K562 (cell line): ENCODE measurements at regions not wholly inside any gene's neighbourhood (a gene's known extent, or its start where the extent isn't known, plus 50 kb on each side); places are given as distances from the start of the nearest gene placed in this dataset.

Experiments
- ATAC-seq: fragments of 200-7000 bp; cut with Tn5 transposase; 3 replicates; pipeline ENCODE4 v1.9.1; 2020; ENCODE audit warnings: moderate library complexity
- BruUV-seq: library from RNA; stranded (reverse); fragments of 400-500 nt; replicated peaks from 2 replicates; lab custom pipeline; 2021; lab: Mats Ljungman, UMichigan
- CTCF ChIA-PET: fragments of 300-600 bp; formaldehyde crosslinking; extraction: SDS; loops from one replicate; lab custom pipeline; 2021; ENCODE audit warnings: low intra/inter-chr PET ratio; lab: Yijun Ruan, JAX
- POLR2A ChIA-PET: fragments of 300-600, 350-650 bp; sonication (Branson Sonifier 250); formaldehyde crosslinking; extraction: SDS; loops from one replicate; lab custom pipeline; 2021; ENCODE audit warnings: antibody characterized with exemption, inconsistent platforms; lab: Yijun Ruan, JAX
- DNase-seq, 4 experiments: peaks; one replicate each; pipeline versions ENCODE4 v3.0.0 to v3.0.0-alpha.2; 2011 to 2018; ENCODE audit warnings: low spot score in 3 of 4, mixed read lengths in 3 of 4; ENCODE audit errors: extremely low read depth in 1 of 4
- FAIRE-seq: peaks from 2 replicates; lab custom pipeline; 2011; peaks lifted over from hg19 to GRCh38; lab: Jason Lieb, UNC
- H2AFZ ChIP-seq: 2 replicates; pipeline ENCODE4 v1.6.0; 2011; ENCODE audit warnings: low read depth, low read length, control low read depth, inconsistent platforms
- H3K27ac ChIP-seq: fragments of 200-600 bp; 3 replicates; pipeline ENCODE4 v1.8.0; 2011; ENCODE audit warnings: low read depth, mild to moderate bottlenecking, control low read depth, inconsistent platforms, low read length, moderate library complexity, mixed read lengths; ENCODE audit errors: extremely low read depth
- H3K27me3 ChIP-seq, 2 experiments: fragments of 300-600 bp in 1 of 2; 2 replicates in 1 of 2; 3 replicates in 1 of 2; pipeline versions ENCODE4 v1.6.0 to v1.8.0; 2011; ENCODE audit warnings: inconsistent platforms in 2 of 2, low read length in 2 of 2, mild to moderate bottlenecking in 1 of 2, mixed read lengths in 1 of 2, moderate library complexity in 1 of 2; ENCODE audit not compliant: control insufficient read depth in 2 of 2, insufficient read depth in 2 of 2
- H3K36me3 ChIP-seq: fragments of 300-600 bp; 3 replicates; pipeline ENCODE4 v1.8.0; 2011; ENCODE audit warnings: mild to moderate bottlenecking, low read length, inconsistent platforms; ENCODE audit not compliant: control insufficient read depth, insufficient read depth
- H3K4me1 ChIP-seq, 2 experiments: fragments of 200-600 bp in 1 of 2; replicated peaks in 1 of 2; 2 replicates in 1 of 2; 3 replicates in 1 of 2; pipeline versions ENCODE4 v1.5.1 to v1.8.0; 2011; ENCODE audit warnings: inconsistent platforms in 2 of 2, low read length in 2 of 2, mild to moderate bottlenecking in 1 of 2, mixed read lengths in 1 of 2, moderate library complexity in 1 of 2; ENCODE audit not compliant: control insufficient read depth in 2 of 2, insufficient read depth in 2 of 2
- H3K4me2 ChIP-seq: 2 replicates; pipeline ENCODE4 v1.6.1; 2011; ENCODE audit warnings: low read length, control low read depth, inconsistent platforms, mixed read lengths; ENCODE audit not compliant: insufficient read depth
- H3K4me3 ChIP-seq: fragments of 200-600 bp; sonication (generic), shearing (Covaris generic); 2 replicates; pipeline ENCODE4 v1.5.1; 2016; ENCODE audit warnings: control low read depth, inconsistent platforms
- H3K79me2 ChIP-seq: fragments of 200-600 bp; 3 replicates; pipeline ENCODE4 v1.8.0; 2011; ENCODE audit warnings: low read length, inconsistent platforms; ENCODE audit not compliant: control insufficient read depth, insufficient read depth
- H3K9ac ChIP-seq, 2 experiments: 2 replicates each; pipeline versions ENCODE4 v1.6.0 to v1.6.1; 2011; ENCODE audit warnings: low read depth in 2 of 2, low read length in 2 of 2, control low read depth in 1 of 2, inconsistent platforms in 1 of 2, mild to moderate bottlenecking in 1 of 2, mixed read lengths in 1 of 2; ENCODE audit not compliant: insufficient read depth in 1 of 2
- H3K9me1 ChIP-seq: one replicate; pipeline ENCODE4 v1.6.0; 2011; ENCODE audit warnings: inconsistent platforms, mild to moderate bottlenecking, low read length, moderate library complexity; ENCODE audit not compliant: control insufficient read depth, insufficient read depth
- H3K9me3 ChIP-seq: replicated peaks from 2 replicates; pipeline ENCODE4 v1.5.1; 2011; ENCODE audit warnings: low read depth, low read length, inconsistent platforms; ENCODE audit not compliant: control insufficient read depth, insufficient read depth
- H4K20me1 ChIP-seq: replicated peaks from 2 replicates; pipeline ENCODE4 v1.6.1; 2011; ENCODE audit warnings: low read length, inconsistent platforms, mixed read lengths; ENCODE audit not compliant: control insufficient read depth, insufficient read depth
- BDP1 ChIP-seq: IDR thresholded peaks from 3 replicates; pipeline ENCODE4 v1.6.1; 2011; ENCODE audit not compliant: insufficient read length, insufficient read depth
- CBFA2T2 ChIP-seq: fragments of 450-650 bp; conservative IDR thresholded peaks from 2 replicates; pipeline ENCODE4 v1.6.1; 2017; ENCODE audit warnings: mild to moderate bottlenecking
- HDAC1 ChIP-seq, 2 experiments: fragments of 450-650 bp; IDR thresholded peaks; 2 replicates each; pipeline ENCODE4 v1.6.1; 2016 to 2017; ENCODE audit warnings: inconsistent platforms in 1 of 2, mild to moderate bottlenecking in 1 of 2, moderate library complexity in 1 of 2
- NONO ChIP-seq, 2 experiments: fragments of 200-400 bp in 1 of 2; fragments of 450-650 bp in 1 of 2; formaldehyde crosslinking in 1 of 2; IDR thresholded peaks; 2 replicates each; pipeline ENCODE4 v1.6.1; 2017; ENCODE audit warnings: low read depth in 2 of 2, mild to moderate bottlenecking in 2 of 2, moderate library complexity in 2 of 2, low read length in 1 of 2
- RB1 ChIP-seq: fragments of 450-650 bp; IDR thresholded peaks from 2 replicates; pipeline ENCODE4 v1.6.1; 2017; ENCODE audit warnings: low read depth, mild to moderate bottlenecking
- RNF219 ChIP-seq: fragments of 250-450 bp; sonication (Bioruptor Pico); IDR thresholded peaks from 2 replicates; pipeline ENCODE4 v1.5.0; 2022; ENCODE audit warnings: mild to moderate bottlenecking
- SOX6 ChIP-seq: fragments of 450-650 bp; IDR thresholded peaks from 2 replicates; pipeline ENCODE4 v1.6.1; 2014; ENCODE audit warnings: mild to moderate bottlenecking
- YY1 ChIP-seq, 3 experiments: IDR thresholded peaks; 2 replicates each; pipeline ENCODE4 v1.6.1; 2011; ENCODE audit warnings: low read length in 2 of 3, mild to moderate bottlenecking in 2 of 3, moderate library complexity in 2 of 3, borderline replicate concordance in 1 of 3, control low read depth in 1 of 3, low read depth in 1 of 3; ENCODE audit not compliant: insufficient read depth in 3 of 3, insufficient replicate concordance in 2 of 3, control insufficient read depth in 1 of 3, insufficient read length in 1 of 3; ENCODE audit errors: extremely low read depth in 1 of 3
- ZBTB7A ChIP-seq: IDR thresholded peaks from 2 replicates; pipeline ENCODE4 v1.6.1; 2011; ENCODE audit warnings: low read depth, mild to moderate bottlenecking, low read length, moderate library complexity, borderline replicate concordance; ENCODE audit not compliant: control insufficient read depth
- ZC3H8 ChIP-seq: fragments of 450-650 bp; IDR thresholded peaks from 2 replicates; pipeline ENCODE4 v1.6.1; 2017
- ZNF217 ChIP-seq: sonication (generic); formaldehyde crosslinking; IDR thresholded peaks from 2 replicates; pipeline ENCODE4 v1.8.0; 2022; ENCODE audit warnings: mild to moderate bottlenecking, missing genetic modification reagents
- WGBS: fragments of 100-300 bp; shearing (Covaris generic); methylation state at CpG from one replicate; pipeline ENCODE4 v1.1.6; 2016; ENCODE audit warnings: low coverage, mixed read lengths; ENCODE audit not compliant: insufficient coverage; ENCODE audit errors: missing lambda C conversion rate; 5-methylcytosine and 5-hydroxymethylcytosine counted together
- in situ Hi-C: fragments of 300-500 bp; cut with MboI; formaldehyde crosslinking; loops from 4 replicates; pipeline ENCODE4 v1.15.0; 2018; ENCODE audit warnings: inconsistent platforms, mixed read lengths
- intact Hi-C: fragments of 100-400 bp; cut with micrococcal nuclease; formaldehyde crosslinking; loops from 2 replicates; pipeline ENCODE4 v1.14.2; 2022

- DNase-seq (no peak), FAIRE-seq (no peak), ATAC-seq (no peak)
- no peak overlapping the region for H3K4me3 ChIP-seq
- no peak overlapping the region for H3K4me2 ChIP-seq
- H3K27me3 ChIP-seq, result peaks cover 2 to 13% of the 10 kb centered on the region in 2 experiments; a peak in 2 of 5 replicates
- no peaks in the 10 kb centered on the region for H3K36me3 ChIP-seq
- H4K20me1 ChIP-seq, result no peaks in the 10 kb centered on the region
- no peak overlapping the region for H3K27ac ChIP-seq
- no peak overlapping the region for H3K9ac ChIP-seq
- H3K4me1 ChIP-seq, result no peaks in the 10 kb centered on the region
- no peak for TF ChIP-seq ZC3H8
- no peaks in the 10 kb centered on the region for H3K79me2 ChIP-seq
- no peaks in the 10 kb centered on the region for H3K9me3 ChIP-seq
- no TSS peak for BruUV-seq
- CTCF ChIA-PET, result no interaction called here
- in situ Hi-C loops (no loop called here), intact Hi-C loops (no loop called here)
- POLR2A ChIA-PET, result no interaction called here
- no peak overlapping the region for H2AFZ ChIP-seq
- 0% methylated on average over 3 of the region's 3 CpGs for WGBS
- H3K9me1 ChIP-seq, result no peaks in the 10 kb centered on the region
Measured at GRCh38 chr10:125505648-125506047, 177.3 kb downstream of the TEX36 start.

DNA sequence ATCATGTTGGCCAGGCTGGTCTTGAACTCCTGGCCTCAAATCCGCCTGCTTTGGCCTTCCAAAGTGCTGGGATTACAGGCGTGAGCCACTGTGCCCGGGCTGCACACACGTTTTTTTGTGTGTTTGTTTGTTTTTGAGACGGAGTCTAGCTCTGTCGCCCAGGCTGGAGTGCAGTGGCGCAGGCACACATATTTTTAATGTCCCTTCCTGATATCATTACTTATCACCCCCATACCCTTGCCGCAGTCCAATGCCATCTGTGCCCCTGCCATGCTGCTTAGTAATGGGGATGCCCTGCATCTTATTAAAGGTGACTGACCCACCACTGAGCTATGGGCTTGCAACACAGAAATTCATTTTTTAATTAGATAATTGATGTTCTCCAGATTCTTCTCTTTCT is 180.7 kb downstream of the TEX36 start:
- Histone ChIP-seq H4K20me1 (no peaks in the 10 kb centered on the region), H3K36me3 (no peaks in the 10 kb centered on the region), H3K27me3 (peaks cover 2 to 5% of the 10 kb centered on the region in 2 experiments; a peak in 2 of 5 replicates), H3K9ac (no peak overlapping the region), H3K4me1 (no peaks in the 10 kb centered on the region), H3K9me3 (no peaks in the 10 kb centered on the region), H2AFZ (no peak overlapping the region), H3K27ac (no peak overlapping the region), H3K4me3 (no peak overlapping the region), H3K4me2 (no peak overlapping the region), H3K9me1 (no peaks in the 10 kb centered on the region), H3K79me2 (no peaks in the 10 kb centered on the region)
- 1% methylated on average over 8 of the region's 8 CpGs for WGBS
- ChIA-PET CTCF (no interaction called here), POLR2A (interaction anchor here (0.5 to 1.8 kb wide), 4 partner anchors 9 to 56 kb away, joined by 3 to 5 read pairs (median 4); no protein-coding TSS in a partner anchor)
- intact Hi-C loops (no loop called here), in situ Hi-C loops (no loop called here)
- FAIRE-seq (no peak), ATAC-seq (no peak), DNase-seq (no peak)
- no peak for TF ChIP-seq ZBTB7A
- TF ChIP-seq NONO (IDR thresholded peaks at IDR 0.05; ENCODE audit: low read depth in 2 of 2, low read length in 1 of 2), result no peak
- TF ChIP-seq CBFA2T2, result no peak
- no peak for TF ChIP-seq RNF219 (CRISPR knock-in tag)
- TF ChIP-seq YY1 (IDR thresholded peaks at IDR 0.05; ENCODE audit: borderline replicate concordance in 1 of 3, control insufficient read depth in 1 of 3, extremely low read depth in 1 of 3, insufficient read depth in 3 of 3, insufficient read length in 1 of 3, insufficient replicate concordance in 2 of 3, low read depth in 1 of 3, low read length in 2 of 3), result no peak
- no peak for TF ChIP-seq HDAC1 (IDR thresholded peaks at IDR 0.05)
- TF ChIP-seq ZNF217, result no peak
- no peak for TF ChIP-seq SOX6
- no peak for TF ChIP-seq RB1
- no peak for TF ChIP-seq BDP1
- BruUV-seq, result no TSS peak
